Activated CD4-positive, alpha-beta T cell treated with anti-CD3 and anti-CD28 coated beads, Interleukin-2, amount 10 ng/mL, durations not matched to agents 7 days and 5 days (primary cell): ENCODE measurements at regions not wholly inside any gene's neighbourhood (a gene's known extent, or its start where the extent isn't known, plus 50 kb on each side); places are given as distances from the start of the nearest gene placed in this dataset.

Experiments
- CTCF ChIA-PET: fragments of 350-600 bp; sonication (Branson Sonifier 250); formaldehyde crosslinking; loops from one replicate; lab custom pipeline; 2021; ENCODE audit warnings: antibody characterized with exemption; lab: Charles Lee
- POLR2A ChIA-PET: fragments of 350-600 bp; sonication (Branson Sonifier 250); formaldehyde crosslinking; loops from one replicate; lab custom pipeline; 2021; ENCODE audit warnings: antibody characterized with exemption; lab: Charles Lee
- DNase-seq: peaks from one replicate; pipeline ENCODE4 v3.0.0-alpha.2; 2020
- H3K27ac Mint-ChIP-seq: one replicate; pipeline ENCODE4 v1.8.0; 2021; ENCODE audit warnings: mild to moderate bottlenecking, moderate library complexity, mixed read lengths
- H3K27me3 Mint-ChIP-seq: one replicate; pipeline ENCODE4 v1.8.0; 2021; ENCODE audit warnings: mixed read lengths
- H3K36me3 Mint-ChIP-seq: one replicate; pipeline ENCODE4 v1.8.0; 2021; ENCODE audit warnings: low read depth, mixed read lengths
- H3K4me1 Mint-ChIP-seq: one replicate; pipeline ENCODE4 v1.8.0; 2021; ENCODE audit warnings: mixed read lengths
- H3K4me3 Mint-ChIP-seq: one replicate; pipeline ENCODE4 v1.8.0; 2021; ENCODE audit warnings: mild to moderate bottlenecking, moderate library complexity, mixed read lengths
- H3K9me3 Mint-ChIP-seq: one replicate; pipeline ENCODE4 v1.8.0; 2021; ENCODE audit warnings: mixed read lengths

- H3K9me3 Mint-ChIP-seq = no peaks in the 10 kb centered on the region
- ChIA-PET CTCF (interaction anchor here (1.4 kb wide), 1 partner anchor 16 kb away, joined by 3 read pairs; no protein-coding TSS in a partner anchor), POLR2A (no interaction called here)
- H3K27me3 Mint-ChIP-seq = no peaks in the 10 kb centered on the region
- H3K27ac Mint-ChIP-seq = no peak overlapping the region
- no peaks in the 10 kb centered on the region for H3K4me1 Mint-ChIP-seq
- no peak for DNase-seq
- no peaks in the 10 kb centered on the region for H3K36me3 Mint-ChIP-seq
- H3K4me3 Mint-ChIP-seq = no peak overlapping the region
Observed at GRCh38 chr2:180753809-180754761, 226.3 kb upstream of the UBE2E3 start.

- Mint-ChIP-seq H3K27ac (no peak overlapping the region), H3K4me1 (no peaks in the 10 kb centered on the region), H3K36me3 (no peaks in the 10 kb centered on the region), H3K9me3 (no peaks in the 10 kb centered on the region), H3K27me3 (no peaks in the 10 kb centered on the region), H3K4me3 (no peak overlapping the region)
- ChIA-PET CTCF (interaction anchor here (0.6 kb wide), 1 partner anchor 848 kb away, joined by 4 read pairs; no protein-coding TSS in a partner anchor), POLR2A (no interaction called here)
- DNase-seq = no peak
Observed at GRCh38 chr2:180751306-180751920, 229.0 kb upstream of the UBE2E3 start.

- Mint-ChIP-seq H3K4me1 (no peaks in the 10 kb centered on the region), H3K27ac (no peak overlapping the region), H3K27me3 (no peaks in the 10 kb centered on the region), H3K4me3 (no peak overlapping the region), H3K9me3 (no peaks in the 10 kb centered on the region), H3K36me3 (no peaks in the 10 kb centered on the region)
- POLR2A ChIA-PET = no interaction called here
- CTCF ChIA-PET = no interaction called here
- DNase-seq = no peak
Observed at GRCh38 chr2:180747728-180748127, 232.7 kb upstream of the UBE2E3 start.

GRCh38 chr2:180743401-180743800, 237.0 kb upstream of the UBE2E3 start:
- Mint-ChIP-seq H3K27ac (no peak overlapping the region), H3K4me3 (no peak overlapping the region), H3K9me3 (no peaks in the 10 kb centered on the region), H3K4me1 (no peaks in the 10 kb centered on the region), H3K27me3 (no peaks in the 10 kb centered on the region), H3K36me3 (no peaks in the 10 kb centered on the region)
- POLR2A ChIA-PET = no interaction called here
- CTCF ChIA-PET = no interaction called here
- DNase-seq = no peak

- Mint-ChIP-seq H3K4me3 (no peak overlapping the region), H3K9me3 (no peaks in the 10 kb centered on the region), H3K27ac (no peak overlapping the region), H3K36me3 (no peaks in the 10 kb centered on the region), H3K4me1 (no peaks in the 10 kb centered on the region), H3K27me3 (no peaks in the 10 kb centered on the region)
- ChIA-PET CTCF (no interaction called here), POLR2A (no interaction called here)
- DNase-seq = no peak
Observed at GRCh38 chr2:180742801-180743200, 237.6 kb upstream of the UBE2E3 start.

GRCh38 chr2:180739070-180739469, 241.3 kb upstream of the UBE2E3 start:
- Mint-ChIP-seq H3K36me3 (no peaks in the 10 kb centered on the region), H3K4me1 (no peaks in the 10 kb centered on the region), H3K4me3 (no peak overlapping the region), H3K27me3 (no peaks in the 10 kb centered on the region), H3K27ac (no peak overlapping the region), H3K9me3 (no peaks in the 10 kb centered on the region)
- CTCF ChIA-PET = no interaction called here
- POLR2A ChIA-PET = no interaction called here
- DNase-seq = no peak

- CTCF ChIA-PET = interaction anchor here (1.2 kb wide), 1 partner anchor 28 kb away, joined by 3 read pairs; no protein-coding TSS in a partner anchor
- POLR2A ChIA-PET = no interaction called here
- Mint-ChIP-seq H3K4me1 (no peaks in the 10 kb centered on the region), H3K36me3 (no peaks in the 10 kb centered on the region), H3K9me3 (no peaks in the 10 kb centered on the region), H3K27me3 (peaks cover 1% of the 10 kb centered on the region), H3K4me3 (no peak overlapping the region), H3K27ac (no peak overlapping the region)
- DNase-seq = no peak
Observed at GRCh38 chr2:180735799-180736198, 244.6 kb upstream of the UBE2E3 start.

GRCh38 chr2:180734382-180734781, 246.0 kb upstream of the UBE2E3 start:
- H3K36me3 Mint-ChIP-seq = no peaks in the 10 kb centered on the region
- ChIA-PET POLR2A (no interaction called here), CTCF (no interaction called here)
- no peak overlapping the region for H3K27ac Mint-ChIP-seq
- no peaks in the 10 kb centered on the region for H3K4me1 Mint-ChIP-seq
- H3K4me3 Mint-ChIP-seq = no peak overlapping the region
- no peak for DNase-seq
- H3K27me3 Mint-ChIP-seq = peaks cover 1% of the 10 kb centered on the region
- no peaks in the 10 kb centered on the region for H3K9me3 Mint-ChIP-seq

- no peaks in the 10 kb centered on the region for H3K4me1 Mint-ChIP-seq
- no peak overlapping the region for H3K4me3 Mint-ChIP-seq
- ChIA-PET POLR2A (no interaction called here), CTCF (interaction anchor here (1.1 kb wide), 1 partner anchor 73 kb away, joined by 3 read pairs; no protein-coding TSS in a partner anchor)
- H3K9me3 Mint-ChIP-seq = no peaks in the 10 kb centered on the region
- peaks cover 1% of the 10 kb centered on the region for H3K27me3 Mint-ChIP-seq
- no peak overlapping the region for H3K27ac Mint-ChIP-seq
- H3K36me3 Mint-ChIP-seq = no peaks in the 10 kb centered on the region
- no peak for DNase-seq
Observed at GRCh38 chr2:180733330-180733729, 247.1 kb upstream of the UBE2E3 start.

- no peak for DNase-seq
- Mint-ChIP-seq H3K27ac (no peak overlapping the region), H3K27me3 (peaks cover 1% of the 10 kb centered on the region), H3K36me3 (no peaks in the 10 kb centered on the region), H3K4me1 (no peaks in the 10 kb centered on the region), H3K4me3 (no peak overlapping the region), H3K9me3 (no peaks in the 10 kb centered on the region)
- CTCF ChIA-PET = interaction anchor here (1.1 kb wide), 1 partner anchor 72 kb away, joined by 3 read pairs; no protein-coding TSS in a partner anchor
- POLR2A ChIA-PET = no interaction called here
Observed at GRCh38 chr2:180732337-180732736, 248.1 kb upstream of the UBE2E3 start.

GRCh38 chr2:180730976-180731375, 249.4 kb upstream of the UBE2E3 start:
- no peak for DNase-seq
- Mint-ChIP-seq H3K4me1 (no peaks in the 10 kb centered on the region), H3K27ac (no peak overlapping the region), H3K9me3 (no peaks in the 10 kb centered on the region), H3K27me3 (peaks cover 1% of the 10 kb centered on the region), H3K36me3 (no peaks in the 10 kb centered on the region), H3K4me3 (no peak overlapping the region)
- POLR2A ChIA-PET = no interaction called here
- CTCF ChIA-PET = no interaction called here

- Mint-ChIP-seq H3K27me3 (peaks cover 1% of the 10 kb centered on the region), H3K4me1 (no peaks in the 10 kb centered on the region), H3K27ac (no peak overlapping the region), H3K4me3 (no peak overlapping the region), H3K36me3 (no peaks in the 10 kb centered on the region), H3K9me3 (no peaks in the 10 kb centered on the region)
- CTCF ChIA-PET = no interaction called here
- no peak for DNase-seq
- POLR2A ChIA-PET = no interaction called here
Observed at GRCh38 chr2:180728928-180729559, 251.4 kb upstream of the UBE2E3 start.

- H3K4me3 Mint-ChIP-seq = no peak overlapping the region
- POLR2A ChIA-PET = no interaction called here
- H3K9me3 Mint-ChIP-seq = no peaks in the 10 kb centered on the region
- CTCF ChIA-PET = no interaction called here
- H3K27me3 Mint-ChIP-seq = no peaks in the 10 kb centered on the region
- no peak overlapping the region for H3K27ac Mint-ChIP-seq
- no peaks in the 10 kb centered on the region for H3K4me1 Mint-ChIP-seq
- H3K36me3 Mint-ChIP-seq = no peaks in the 10 kb centered on the region
- no peak for DNase-seq
Observed at GRCh38 chr2:180723712-180724111, 256.7 kb upstream of the UBE2E3 start.
